SU-DHL-6 (cell line): ENCODE measurements at regions not wholly inside any gene's neighbourhood (a gene's known extent, or its start where the extent isn't known, plus 50 kb on each side); places are given as distances from the start of the nearest gene placed in this dataset.

Experiments used
- CTCF ChIP-seq: fragments of 200-600 bp; sonication (generic); IDR thresholded peaks from one replicate; pipeline ENCODE4 v1.5.1; 2017; ENCODE audit warnings: antibody characterized with exemption, mild to moderate bottlenecking, low read length, moderate library complexity; ENCODE audit not compliant: insufficient read depth, poor library complexity, severe bottlenecking
- EZH2phosphoT487 ChIP-seq: fragments of 200-600 bp; sonication (generic), shearing (Covaris generic); conservative IDR thresholded peaks from 2 replicates; pipeline ENCODE4 v1.6.1; 2018; ENCODE audit warnings: mild to moderate bottlenecking, antibody characterized with exemption, low read length, moderate library complexity, mixed read lengths

GRCh38 chr10:113493882-113494301 is 59.0 kb upstream of the HABP2 start:
- TF ChIP-seq CTCF: no peak
- TF ChIP-seq EZH2phosphoT487: no peak
